K562 (cell line): ENCODE measurements at regions not wholly inside any gene's neighbourhood (a gene's known extent, or its start where the extent isn't known, plus 50 kb on each side); places are given as distances from the start of the nearest gene placed in this dataset.

ENCODE experiments used
- ATAC-seq: fragments of 200-7000 bp; cut with Tn5 transposase; 3 replicates; pipeline ENCODE4 v1.9.1; 2020; ENCODE audit warnings: moderate library complexity
- BruUV-seq: library from RNA; stranded (reverse); fragments of 400-500 nt; replicated peaks from 2 replicates; lab custom pipeline; 2021; lab: Mats Ljungman, UMichigan
- CTCF ChIA-PET: fragments of 300-600 bp; formaldehyde crosslinking; extraction: SDS; loops from one replicate; lab custom pipeline; 2021; ENCODE audit warnings: low intra/inter-chr PET ratio; lab: Yijun Ruan, JAX
- POLR2A ChIA-PET: fragments of 300-600, 350-650 bp; sonication (Branson Sonifier 250); formaldehyde crosslinking; extraction: SDS; loops from one replicate; lab custom pipeline; 2021; ENCODE audit warnings: antibody characterized with exemption, inconsistent platforms; lab: Yijun Ruan, JAX
- DNase-seq, 4 experiments: peaks; one replicate each; pipeline versions ENCODE4 v3.0.0 to v3.0.0-alpha.2; 2011 to 2018; ENCODE audit warnings: low spot score in 3 of 4, mixed read lengths in 3 of 4; ENCODE audit errors: extremely low read depth in 1 of 4
- FAIRE-seq: peaks from 2 replicates; lab custom pipeline; 2011; peaks lifted over from hg19 to GRCh38; lab: Jason Lieb, UNC
- H2AFZ ChIP-seq: 2 replicates; pipeline ENCODE4 v1.6.0; 2011; ENCODE audit warnings: low read depth, low read length, control low read depth, inconsistent platforms
- H3K27ac ChIP-seq: fragments of 200-600 bp; 3 replicates; pipeline ENCODE4 v1.8.0; 2011; ENCODE audit warnings: low read depth, mild to moderate bottlenecking, control low read depth, inconsistent platforms, low read length, moderate library complexity, mixed read lengths; ENCODE audit errors: extremely low read depth
- H3K27me3 ChIP-seq, 2 experiments: fragments of 300-600 bp in 1 of 2; 2 replicates in 1 of 2; 3 replicates in 1 of 2; pipeline versions ENCODE4 v1.6.0 to v1.8.0; 2011; ENCODE audit warnings: inconsistent platforms in 2 of 2, low read length in 2 of 2, mild to moderate bottlenecking in 1 of 2, mixed read lengths in 1 of 2, moderate library complexity in 1 of 2; ENCODE audit not compliant: control insufficient read depth in 2 of 2, insufficient read depth in 2 of 2
- H3K36me3 ChIP-seq: fragments of 300-600 bp; 3 replicates; pipeline ENCODE4 v1.8.0; 2011; ENCODE audit warnings: mild to moderate bottlenecking, low read length, inconsistent platforms; ENCODE audit not compliant: control insufficient read depth, insufficient read depth
- H3K4me1 ChIP-seq, 2 experiments: fragments of 200-600 bp in 1 of 2; replicated peaks in 1 of 2; 2 replicates in 1 of 2; 3 replicates in 1 of 2; pipeline versions ENCODE4 v1.5.1 to v1.8.0; 2011; ENCODE audit warnings: inconsistent platforms in 2 of 2, low read length in 2 of 2, mild to moderate bottlenecking in 1 of 2, mixed read lengths in 1 of 2, moderate library complexity in 1 of 2; ENCODE audit not compliant: control insufficient read depth in 2 of 2, insufficient read depth in 2 of 2
- H3K4me2 ChIP-seq: 2 replicates; pipeline ENCODE4 v1.6.1; 2011; ENCODE audit warnings: low read length, control low read depth, inconsistent platforms, mixed read lengths; ENCODE audit not compliant: insufficient read depth
- H3K4me3 ChIP-seq: fragments of 200-600 bp; sonication (generic), shearing (Covaris generic); 2 replicates; pipeline ENCODE4 v1.5.1; 2016; ENCODE audit warnings: control low read depth, inconsistent platforms
- H3K79me2 ChIP-seq: fragments of 200-600 bp; 3 replicates; pipeline ENCODE4 v1.8.0; 2011; ENCODE audit warnings: low read length, inconsistent platforms; ENCODE audit not compliant: control insufficient read depth, insufficient read depth
- H3K9ac ChIP-seq, 2 experiments: 2 replicates each; pipeline versions ENCODE4 v1.6.0 to v1.6.1; 2011; ENCODE audit warnings: low read depth in 2 of 2, low read length in 2 of 2, control low read depth in 1 of 2, inconsistent platforms in 1 of 2, mild to moderate bottlenecking in 1 of 2, mixed read lengths in 1 of 2; ENCODE audit not compliant: insufficient read depth in 1 of 2
- H3K9me1 ChIP-seq: one replicate; pipeline ENCODE4 v1.6.0; 2011; ENCODE audit warnings: inconsistent platforms, mild to moderate bottlenecking, low read length, moderate library complexity; ENCODE audit not compliant: control insufficient read depth, insufficient read depth
- H3K9me3 ChIP-seq: replicated peaks from 2 replicates; pipeline ENCODE4 v1.5.1; 2011; ENCODE audit warnings: low read depth, low read length, inconsistent platforms; ENCODE audit not compliant: control insufficient read depth, insufficient read depth
- H4K20me1 ChIP-seq: replicated peaks from 2 replicates; pipeline ENCODE4 v1.6.1; 2011; ENCODE audit warnings: low read length, inconsistent platforms, mixed read lengths; ENCODE audit not compliant: control insufficient read depth, insufficient read depth
- C11orf30 ChIP-seq: fragments of 450-650 bp; IDR thresholded peaks from 2 replicates; pipeline ENCODE4 v1.6.1; 2016; ENCODE audit warnings: low read depth, mild to moderate bottlenecking
- ESRRB ChIP-seq: fragments of 250-450 bp; sonication (Bioruptor Pico); IDR thresholded peaks from 2 replicates; pipeline ENCODE4 v1.5.0; 2020; ENCODE audit warnings: mild to moderate bottlenecking, moderate library complexity, borderline replicate concordance
- GATA2 ChIP-seq: sonication (generic); formaldehyde crosslinking; IDR thresholded peaks from 2 replicates; pipeline ENCODE4 v1.4.0; 2020; ENCODE audit warnings: mild to moderate bottlenecking, missing genetic modification reagents
- MTF1 ChIP-seq: fragments of 250-450 bp; sonication (Bioruptor Pico); IDR thresholded peaks from 2 replicates; pipeline ENCODE4 v1.9.0; 2021; ENCODE audit warnings: moderate library complexity, mild to moderate bottlenecking, inconsistent platforms, borderline replicate concordance
- TARDBP ChIP-seq: fragments of 450-650 bp; IDR thresholded peaks from 2 replicates; pipeline ENCODE4 v1.6.1; 2016
- TFAP4 ChIP-seq: sonication (generic); formaldehyde crosslinking; IDR thresholded peaks from 2 replicates; pipeline ENCODE4 v1.8.0; 2022; ENCODE audit warnings: missing genetic modification reagents, mild to moderate bottlenecking, moderate library complexity, borderline replicate concordance
- ZBTB12 ChIP-seq: fragments of 250-450 bp; sonication (Bioruptor Pico); IDR thresholded peaks from 2 replicates; pipeline ENCODE4 v1.4.0; 2020
- ZBTB17 ChIP-seq: fragments of 450-650 bp; formaldehyde crosslinking; IDR thresholded peaks from 2 replicates; pipeline ENCODE4 v1.4.0; 2020; ENCODE audit warnings: mild to moderate bottlenecking
- ZNF76 ChIP-seq: fragments of 250-450 bp; sonication (Bioruptor Pico); IDR thresholded peaks from 2 replicates; pipeline ENCODE4 v1.4.0; 2020; ENCODE audit warnings: mild to moderate bottlenecking, moderate library complexity, borderline replicate concordance
- ZNF764 ChIP-seq: fragments of 250-450 bp; sonication (Bioruptor Pico); IDR thresholded peaks from 2 replicates; pipeline ENCODE4 v1.4.0; 2020; ENCODE audit warnings: low read depth, mild to moderate bottlenecking, moderate library complexity
- ZNF79 ChIP-seq: fragments of 250-450 bp; sonication (Bioruptor Pico); IDR thresholded peaks from 2 replicates; pipeline ENCODE4 v1.4.0; 2020; ENCODE audit warnings: low read depth, mild to moderate bottlenecking, moderate library complexity
- WGBS: fragments of 100-300 bp; shearing (Covaris generic); methylation state at CpG from one replicate; pipeline ENCODE4 v1.1.6; 2016; ENCODE audit warnings: low coverage, mixed read lengths; ENCODE audit not compliant: insufficient coverage; ENCODE audit errors: missing lambda C conversion rate; 5-methylcytosine and 5-hydroxymethylcytosine counted together
- in situ Hi-C: fragments of 300-500 bp; cut with MboI; formaldehyde crosslinking; loops from 4 replicates; pipeline ENCODE4 v1.15.0; 2018; ENCODE audit warnings: inconsistent platforms, mixed read lengths
- intact Hi-C: fragments of 100-400 bp; cut with micrococcal nuclease; formaldehyde crosslinking; loops from 2 replicates; pipeline ENCODE4 v1.14.2; 2022
- TF ChIP-seq, protein P1 (sequence below), 2 experiments: fragments of 450-650 bp; IDR thresholded peaks; 2 replicates each; pipeline ENCODE4 v1.6.1; 2016; ENCODE audit warnings: mild to moderate bottlenecking in 2 of 2, borderline replicate concordance in 1 of 2, low read depth in 1 of 2, moderate library complexity in 1 of 2
- TF ChIP-seq, protein P2 (sequence below): sonication (generic); IDR thresholded peaks from 2 replicates; pipeline ENCODE4 v1.6.1; 2016

- H3K27me3 ChIP-seq: no peaks in the 10 kb centered on the region
- 0% methylated on average over 1 of the region's 1 CpG for WGBS
These were observed 215.8 kb upstream of the LRRC4C start for GRCh38 chr11:41675205-41675604.

More at GRCh38 chr11:41675205-41675604, 215.8 kb upstream of the LRRC4C start:
- no peak overlapping the region for H3K4me2 ChIP-seq
- POLR2A ChIA-PET: no interaction called here
- H3K36me3 ChIP-seq: no peaks in the 10 kb centered on the region
- no TSS peak for BruUV-seq
- FAIRE-seq (no peak), ATAC-seq (no peak), DNase-seq (no peak)
- no peak overlapping the region for H3K9ac ChIP-seq
- no peaks in the 10 kb centered on the region for H4K20me1 ChIP-seq
- no peaks in the 10 kb centered on the region for H3K79me2 ChIP-seq
- intact Hi-C loops: no loop called here
- no peak overlapping the region for H3K4me3 ChIP-seq
- no peak overlapping the region for H3K27ac ChIP-seq
- TF ChIP-seq TFAP4 (CRISPR knock-in tag) (no peak), MTF1 (no peak), TARDBP (no peak), ZBTB17 (CRISPR knock-in tag) (no peak), ZNF76 (CRISPR knock-in tag) (no peak), C11orf30 (no peak), ZNF764 (CRISPR knock-in tag) (no peak), ZNF79 (CRISPR knock-in tag) (no peak), ZBTB12 (CRISPR knock-in tag) (no peak), GATA2 (no peak), ESRRB (CRISPR knock-in tag) (no peak)
- TF ChIP-seq, protein P1, sequence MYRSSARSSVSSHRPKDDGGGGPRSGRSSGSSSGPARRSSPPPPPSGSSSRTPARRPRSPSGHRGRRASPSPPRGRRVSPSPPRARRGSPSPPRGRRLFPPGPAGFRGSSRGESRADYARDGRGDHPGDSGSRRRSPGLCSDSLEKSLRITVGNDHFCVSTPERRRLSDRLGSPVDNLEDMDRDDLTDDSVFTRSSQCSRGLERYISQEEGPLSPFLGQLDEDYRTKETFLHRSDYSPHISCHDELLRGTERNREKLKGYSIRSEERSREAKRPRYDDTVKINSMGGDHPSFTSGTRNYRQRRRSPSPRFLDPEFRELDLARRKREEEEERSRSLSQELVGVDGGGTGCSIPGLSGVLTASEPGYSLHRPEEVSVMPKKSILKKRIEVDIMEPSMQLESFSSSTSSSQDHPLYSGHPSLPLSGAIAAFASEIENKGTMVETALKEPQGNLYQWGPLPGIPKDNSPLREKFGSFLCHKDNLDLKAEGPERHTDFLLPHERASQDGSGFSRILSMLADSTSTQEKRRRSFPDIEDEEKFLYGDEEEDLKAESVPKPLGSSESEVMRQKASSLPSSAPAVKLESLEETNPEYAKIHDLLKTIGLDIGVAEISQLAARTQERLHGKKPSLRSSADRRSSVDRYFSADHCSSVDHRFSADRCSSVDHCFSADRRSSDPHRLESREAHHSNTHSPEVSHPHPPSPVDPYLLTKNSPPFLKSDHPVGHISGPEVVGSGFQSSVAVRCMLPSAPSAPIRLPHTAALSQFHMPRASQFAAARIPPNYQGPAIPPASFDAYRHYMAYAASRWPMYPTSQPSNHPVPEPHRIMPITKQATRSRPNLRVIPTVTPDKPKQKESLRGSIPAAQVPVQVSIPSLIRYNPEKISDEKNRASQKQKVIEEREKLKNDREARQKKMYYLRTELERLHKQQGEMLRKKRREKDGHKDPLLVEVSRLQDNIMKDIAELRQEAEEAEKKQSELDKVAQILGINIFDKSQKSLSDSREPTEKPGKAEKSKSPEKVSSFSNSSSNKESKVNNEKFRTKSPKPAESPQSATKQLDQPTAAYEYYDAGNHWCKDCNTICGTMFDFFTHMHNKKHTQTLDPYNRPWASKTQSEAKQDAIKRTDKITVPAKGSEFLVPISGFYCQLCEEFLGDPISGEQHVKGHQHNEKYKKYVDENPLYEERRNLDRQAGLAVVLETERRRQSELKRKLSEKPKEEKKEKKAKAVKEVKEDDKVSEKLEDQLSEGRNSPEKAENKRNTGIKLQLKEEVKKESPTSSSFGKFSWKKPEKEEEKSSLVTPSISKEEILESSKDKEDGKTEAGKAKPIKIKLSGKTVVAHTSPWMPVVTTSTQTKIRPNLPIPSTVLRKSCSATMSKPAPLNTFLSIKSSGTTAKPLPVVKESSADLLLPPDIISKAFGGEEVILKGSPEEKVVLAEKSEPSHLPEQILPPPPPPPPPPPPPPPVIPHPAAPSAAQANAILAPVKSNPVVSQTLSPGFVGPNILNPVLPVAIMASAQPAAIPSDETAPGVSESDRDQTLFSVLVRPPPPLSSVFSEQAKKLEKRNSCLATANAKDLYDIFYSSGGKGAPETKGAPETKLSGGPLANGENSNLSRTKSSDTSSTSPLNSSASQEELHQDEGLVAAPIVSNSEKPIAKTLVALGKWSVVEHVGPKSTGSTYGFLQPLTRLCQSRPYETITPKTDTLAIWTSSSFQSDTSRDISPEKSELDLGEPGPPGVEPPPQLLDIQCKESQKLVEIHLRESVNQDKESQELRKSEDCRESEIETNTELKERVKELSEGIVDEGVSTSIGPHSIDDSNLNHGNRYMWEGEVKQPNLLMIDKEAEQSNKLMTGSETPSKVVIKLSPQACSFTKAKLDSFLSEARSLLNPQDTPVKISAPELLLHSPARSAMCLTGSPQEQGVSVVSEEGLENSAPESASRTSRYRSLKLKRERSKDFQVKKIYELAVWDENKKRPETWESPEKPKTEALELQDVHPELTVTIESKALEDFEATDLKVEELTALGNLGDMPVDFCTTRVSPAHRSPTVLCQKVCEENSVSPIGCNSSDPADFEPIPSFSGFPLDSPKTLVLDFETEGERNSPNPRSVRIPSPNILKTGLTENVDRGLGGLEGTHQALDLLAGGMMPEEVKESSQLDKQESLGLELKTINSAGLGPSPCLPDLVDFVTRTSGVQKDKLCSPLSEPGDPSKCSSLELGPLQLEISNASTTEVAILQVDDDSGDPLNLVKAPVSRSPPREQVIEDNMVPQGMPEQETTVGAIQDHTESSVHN (IDR thresholded peaks at IDR 0.05; ENCODE audit: borderline replicate concordance in 1 of 2, low read depth in 1 of 2): no peak
- TF ChIP-seq, protein P2, sequence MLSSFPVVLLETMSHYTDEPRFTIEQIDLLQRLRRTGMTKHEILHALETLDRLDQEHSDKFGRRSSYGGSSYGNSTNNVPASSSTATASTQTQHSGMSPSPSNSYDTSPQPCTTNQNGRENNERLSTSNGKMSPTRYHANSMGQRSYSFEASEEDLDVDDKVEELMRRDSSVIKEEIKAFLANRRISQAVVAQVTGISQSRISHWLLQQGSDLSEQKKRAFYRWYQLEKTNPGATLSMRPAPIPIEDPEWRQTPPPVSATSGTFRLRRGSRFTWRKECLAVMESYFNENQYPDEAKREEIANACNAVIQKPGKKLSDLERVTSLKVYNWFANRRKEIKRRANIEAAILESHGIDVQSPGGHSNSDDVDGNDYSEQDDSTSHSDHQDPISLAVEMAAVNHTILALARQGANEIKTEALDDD: no peak
- no peaks in the 10 kb centered on the region for H3K4me1 ChIP-seq
- no peak overlapping the region for H2AFZ ChIP-seq
- in situ Hi-C loops: no loop called here
- CTCF ChIA-PET: no interaction called here
- H3K9me1 ChIP-seq: no peaks in the 10 kb centered on the region
- H3K9me3 ChIP-seq: no peaks in the 10 kb centered on the region
